ENCODE measurements at regions not wholly inside any gene's neighbourhood (a gene's known extent, or its start where the extent isn't known, plus 50 kb on each side); places are given as distances from the start of the nearest gene placed in this dataset.

DNA sequence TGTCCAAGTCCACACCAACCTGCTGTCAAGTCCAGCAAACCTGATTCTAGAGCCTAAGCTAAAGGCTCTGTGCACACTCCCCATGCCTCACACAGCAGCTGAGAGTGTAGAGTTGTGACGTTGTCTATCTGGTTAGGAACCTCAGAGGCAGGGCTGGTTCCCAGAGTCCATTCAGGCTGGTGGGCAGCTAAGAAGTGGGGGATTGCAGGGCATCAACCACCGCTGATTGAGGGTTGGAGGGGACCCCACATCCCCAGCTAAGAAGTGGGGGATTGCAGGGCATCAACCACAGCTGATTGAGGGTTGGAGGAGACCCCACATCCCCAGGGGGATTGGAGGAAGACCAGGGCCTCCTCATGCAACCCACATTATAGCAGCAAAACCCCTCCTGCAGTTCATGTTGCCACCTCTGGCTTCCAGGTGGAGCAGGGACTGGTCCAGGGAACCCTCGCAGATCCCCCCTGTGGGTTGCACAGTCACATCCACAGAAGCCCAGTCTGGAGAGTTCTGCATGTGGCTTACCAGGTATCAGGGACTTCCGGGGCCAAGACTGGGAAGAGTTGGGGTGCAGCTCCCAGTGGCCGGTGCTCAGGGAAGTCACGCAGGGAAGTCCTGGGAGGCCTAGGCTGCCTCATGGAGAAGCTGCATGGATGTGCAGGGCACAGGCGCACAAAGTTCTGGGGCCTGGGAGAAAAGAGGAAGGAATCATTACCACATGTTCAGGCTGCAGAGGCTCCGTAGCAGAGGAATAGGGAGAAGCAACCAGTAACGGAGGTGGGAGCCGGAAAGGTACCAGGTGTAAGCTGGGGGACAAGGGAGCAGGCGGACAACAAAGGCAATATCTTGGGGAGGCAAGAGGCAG lies 71.4 kb upstream of the PCSK6 start:
- Mint-ChIP-seq H3K27ac (no peak overlapping the region), H3K36me3 (no peaks in the 10 kb centered on the region), H3K27me3 (peaks cover 27 to 63% of the 10 kb centered on the region in 2 donors), H3K4me1 (peaks cover 6 to 10% of the 10 kb centered on the region in 2 donors), H3K9me3 (peaks cover 0 to 3% of the 10 kb centered on the region in 2 donors), H3K4me3 (no peak overlapping the region)
- no peak for ATAC-seq (replicated peaks)
- DNase-seq: no peak

GRCh38 chr15:101559952-101560351 lies 70.4 kb upstream of the PCSK6 start:
- H3K9me3 Mint-ChIP-seq: peaks cover 0 to 3% of the 10 kb centered on the region in 2 donors
- H3K36me3 Mint-ChIP-seq: no peaks in the 10 kb centered on the region
- no peak overlapping the region for H3K4me3 Mint-ChIP-seq
- H3K4me1 Mint-ChIP-seq: peaks cover 6 to 10% of the 10 kb centered on the region in 2 donors
- H3K27ac Mint-ChIP-seq: no peak overlapping the region
- peaks cover 24 to 56% of the 10 kb centered on the region in 2 donors for H3K27me3 Mint-ChIP-seq
- peak; percentile 20 to 45 for ATAC-seq (replicated peaks)
- DNase-seq: no peak

- H3K27me3 Mint-ChIP-seq: peaks cover 24 to 47% of the 10 kb centered on the region in 2 donors
- ATAC-seq (replicated peaks): no peak
- no peak for DNase-seq
- no peaks in the 10 kb centered on the region for H3K9me3 Mint-ChIP-seq
- peaks cover 6 to 10% of the 10 kb centered on the region in 2 donors for H3K4me1 Mint-ChIP-seq
- H3K27ac Mint-ChIP-seq: no peak overlapping the region
- no peak overlapping the region for H3K4me3 Mint-ChIP-seq
- H3K36me3 Mint-ChIP-seq: no peaks in the 10 kb centered on the region
Measured at GRCh38 chr15:101558221-101558941, 68.9 kb upstream of the PCSK6 start.

GRCh38 chr15:101556273-101556672 lies 66.8 kb upstream of the PCSK6 start:
- H3K27me3 Mint-ChIP-seq: peaks cover 13 to 37% of the 10 kb centered on the region in 2 donors
- H3K4me1 Mint-ChIP-seq: peaks cover 6 to 10% of the 10 kb centered on the region in 2 donors
- no peak overlapping the region for H3K4me3 Mint-ChIP-seq
- DNase-seq: no peak
- no peak for ATAC-seq (replicated peaks)
- H3K9me3 Mint-ChIP-seq: no peaks in the 10 kb centered on the region
- H3K36me3 Mint-ChIP-seq: no peaks in the 10 kb centered on the region
- no peak overlapping the region for H3K27ac Mint-ChIP-seq

DNA sequence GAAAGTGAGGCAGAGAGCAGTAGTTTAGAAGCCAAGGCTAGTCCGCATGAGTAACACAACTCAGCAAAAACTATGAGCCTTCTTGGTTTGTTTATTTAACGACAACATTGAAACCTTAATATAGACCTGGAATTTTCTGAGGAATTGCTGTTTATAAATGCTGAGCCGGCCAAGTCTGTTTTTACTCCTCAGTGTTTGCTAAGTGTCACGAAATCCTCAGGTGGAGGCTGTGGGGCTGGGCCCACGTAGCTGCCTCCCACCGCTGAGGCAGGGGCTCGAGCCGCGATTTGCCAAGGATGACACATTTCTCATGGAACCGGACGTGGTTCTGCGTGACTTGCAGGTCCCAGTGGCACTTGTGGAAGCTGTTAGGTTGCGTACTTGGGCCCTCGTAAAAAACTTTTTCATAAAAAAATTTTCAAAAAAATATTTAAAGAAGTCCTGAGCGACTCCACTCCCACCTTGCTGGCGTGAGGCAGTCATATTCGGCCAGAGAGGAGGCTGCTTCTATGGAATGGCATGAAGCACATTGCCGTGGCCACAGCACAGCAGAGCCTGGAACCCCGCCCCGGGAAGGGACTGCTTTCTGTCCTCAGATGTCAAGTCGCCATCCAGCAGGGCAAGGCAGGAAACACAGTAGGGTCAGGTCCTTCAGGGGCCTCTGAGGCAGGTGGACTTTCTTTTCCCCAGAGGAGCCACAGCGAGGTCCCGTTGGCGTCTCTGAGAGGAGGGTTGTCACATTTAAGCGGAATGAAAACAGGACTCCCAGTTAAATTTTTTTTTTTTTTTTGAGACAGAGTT lies 64.8 kb upstream of the PCSK6 start:
- no peaks in the 10 kb centered on the region for H3K36me3 Mint-ChIP-seq
- no peak overlapping the region for H3K27ac Mint-ChIP-seq
- peaks cover 6 to 26% of the 10 kb centered on the region in 2 donors for H3K27me3 Mint-ChIP-seq
- no peaks in the 10 kb centered on the region for H3K9me3 Mint-ChIP-seq
- H3K4me1 Mint-ChIP-seq: peaks cover 0 to 1% of the 10 kb centered on the region in 2 donors
- ATAC-seq (replicated peaks): no peak
- no peak for DNase-seq
- no peak overlapping the region for H3K4me3 Mint-ChIP-seq

- DNase-seq (no peak), ATAC-seq (replicated peaks) (no peak)
- Mint-ChIP-seq H3K27ac (no peak overlapping the region), H3K27me3 (peaks cover 9 to 26% of the 10 kb centered on the region in 2 donors), H3K36me3 (no peaks in the 10 kb centered on the region), H3K4me3 (no peak overlapping the region), H3K9me3 (peaks cover 2 to 4% of the 10 kb centered on the region in 2 donors), H3K4me1 (no peaks in the 10 kb centered on the region)
Measured at GRCh38 chr15:101551696-101552591, 62.4 kb upstream of the PCSK6 start.

- peaks cover 2 to 4% of the 10 kb centered on the region in 2 donors for H3K9me3 Mint-ChIP-seq
- no peaks in the 10 kb centered on the region for H3K4me1 Mint-ChIP-seq
- ATAC-seq (replicated peaks) (no peak), DNase-seq (no peak)
- H3K4me3 Mint-ChIP-seq: no peak overlapping the region
- H3K27me3 Mint-ChIP-seq: peaks cover 21 to 33% of the 10 kb centered on the region in 2 donors
- no peak overlapping the region for H3K27ac Mint-ChIP-seq
- no peaks in the 10 kb centered on the region for H3K36me3 Mint-ChIP-seq
Measured at GRCh38 chr15:101550124-101550523, 60.6 kb upstream of the PCSK6 start.

- Mint-ChIP-seq H3K4me1 (no peaks in the 10 kb centered on the region), H3K27me3 (peaks cover 21 to 33% of the 10 kb centered on the region in 2 donors), H3K36me3 (no peaks in the 10 kb centered on the region), H3K4me3 (no peak overlapping the region), H3K9me3 (peaks cover 2 to 4% of the 10 kb centered on the region in 2 donors), H3K27ac (no peak overlapping the region)
- ATAC-seq (replicated peaks): no peak
- no peak for DNase-seq
Measured at GRCh38 chr15:101549647-101550046, 60.1 kb upstream of the PCSK6 start.

- Mint-ChIP-seq H3K4me3 (no peak overlapping the region), H3K27ac (no peak overlapping the region), H3K27me3 (peaks cover 28 to 49% of the 10 kb centered on the region in 2 donors), H3K9me3 (peaks cover 2 to 4% of the 10 kb centered on the region in 2 donors), H3K4me1 (no peaks in the 10 kb centered on the region), H3K36me3 (no peaks in the 10 kb centered on the region)
- DNase-seq (no peak), ATAC-seq (replicated peaks) (no peak)
Measured at GRCh38 chr15:101547737-101548136, 58.2 kb upstream of the PCSK6 start.

- no peaks in the 10 kb centered on the region for H3K4me1 Mint-ChIP-seq
- H3K4me3 Mint-ChIP-seq: no peak overlapping the region
- no peak for DNase-seq
- H3K27me3 Mint-ChIP-seq: peaks cover 28 to 53% of the 10 kb centered on the region in 2 donors
- H3K36me3 Mint-ChIP-seq: no peaks in the 10 kb centered on the region
- no peak overlapping the region for H3K27ac Mint-ChIP-seq
- H3K9me3 Mint-ChIP-seq: peaks cover 2 to 4% of the 10 kb centered on the region in 2 donors
- no peak for ATAC-seq (replicated peaks)
Measured at GRCh38 chr15:101545548-101546505, 56.3 kb upstream of the PCSK6 start.

DNA sequence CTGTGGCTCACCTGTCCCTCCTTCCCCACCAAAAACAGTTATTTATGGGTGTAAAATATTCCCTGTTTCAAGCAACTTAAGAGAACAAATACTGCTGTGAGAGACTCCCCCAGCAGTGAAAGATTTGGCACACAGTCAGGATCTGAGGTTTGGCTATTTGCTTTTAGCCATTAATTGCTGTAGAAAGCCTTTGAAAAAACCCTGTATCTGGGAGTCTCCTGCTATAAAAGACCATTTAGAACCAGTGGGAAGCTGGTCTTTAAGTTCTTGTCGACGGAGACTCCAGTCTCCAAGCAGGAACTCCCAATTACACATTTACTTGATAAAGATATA lies 55.1 kb upstream of the PCSK6 start:
- ATAC-seq (replicated peaks): no peak
- no peak overlapping the region for H3K27ac Mint-ChIP-seq
- peaks cover 32 to 51% of the 10 kb centered on the region in 2 donors for H3K27me3 Mint-ChIP-seq

GRCh38 chr15:101543926-101544612 lies 54.6 kb upstream of the PCSK6 start:
- H3K36me3 Mint-ChIP-seq: no peaks in the 10 kb centered on the region
- DNase-seq (no peak), ATAC-seq (replicated peaks) (no peak)
- peaks cover 32 to 46% of the 10 kb centered on the region in 2 donors for H3K27me3 Mint-ChIP-seq
- H3K27ac Mint-ChIP-seq: no peak overlapping the region
- no peaks in the 10 kb centered on the region for H3K4me1 Mint-ChIP-seq
- H3K4me3 Mint-ChIP-seq: no peak overlapping the region
- H3K9me3 Mint-ChIP-seq: peaks cover 3 to 4% of the 10 kb centered on the region in 2 donors

More for the DNA sequence above, 55.1 kb upstream of the PCSK6 start:
- Mint-ChIP-seq H3K36me3 (no peaks in the 10 kb centered on the region), H3K4me1 (no peaks in the 10 kb centered on the region), H3K9me3 (peaks cover 2 to 4% of the 10 kb centered on the region in 2 donors), H3K4me3 (no peak overlapping the region)
- no peak for DNase-seq
